HCT116 (cell line): ENCODE measurements at regions not wholly inside any gene's neighbourhood (a gene's known extent, or its start where the extent isn't known, plus 50 kb on each side); places are given as distances from the start of the nearest gene placed in this dataset.

Source experiments
- ATAC-seq: fragments of 200-7000 bp; cut with Tn5 transposase; 2 replicates; pipeline ENCODE4 v1.9.1; 2020; ENCODE audit warnings: mild to moderate bottlenecking, moderate library complexity
- BruUV-seq: library from RNA; stranded (reverse); fragments of 400-500 nt; replicated peaks from 2 replicates; lab custom pipeline; 2021; lab: Mats Ljungman, UMichigan
- CTCF ChIA-PET: fragments of 300-600 bp; sonication (Branson Sonifier 250); formaldehyde crosslinking; loops from one replicate; lab custom pipeline; 2021; ENCODE audit warnings: antibody characterized with exemption; lab: Charles Lee
- POLR2A ChIA-PET: fragments of 300-600, 350-600 bp; sonication (Branson Sonifier 250); formaldehyde crosslinking; loops from one replicate; lab custom pipeline; 2021; ENCODE audit warnings: antibody characterized with exemption; lab: Charles Lee
- RAD21 ChIA-PET, 2 experiments: fragments of 300-600 bp; sonication (Branson Sonifier 250); formaldehyde crosslinking; loops; one replicate each; lab custom pipeline; 2023; ENCODE audit warnings: low total read pairs in 2 of 2; ENCODE audit not compliant: uncharacterized antibody in 2 of 2, unreplicated experiment in 2 of 2, low non-redundant PET in 1 of 2; lab: Charles Lee
- DNase-seq: peaks from one replicate; pipeline ENCODE4 v3.0.0-alpha.2; 2010; ENCODE audit warnings: low read depth, low spot score
- H2AFZ ChIP-seq: fragments of 200-600 bp; shearing (Covaris generic), sonication (generic); 2 replicates; pipeline ENCODE4 v1.6.1; 2017; ENCODE audit warnings: low read depth, mixed run types, mixed read lengths, antibody characterized with exemption, low read length; ENCODE audit not compliant: poor library complexity, severe bottlenecking
- H3K27ac ChIP-seq: 2 replicates; pipeline ENCODE4 v1.5.1; 2012; ENCODE audit warnings: low read depth, low read length
- H3K27me3 ChIP-seq: fragments of 200-600 bp; sonication (generic); 2 replicates; pipeline ENCODE4 v1.6.1; 2016; ENCODE audit warnings: mixed run types, low read length, mixed read lengths; ENCODE audit not compliant: insufficient read depth
- H3K36me3 ChIP-seq, 2 experiments: fragments of 200-500 bp in 1 of 2; fragments of 200-600 bp in 1 of 2; sonication (Bioruptor generic) in 1 of 2; sonication (generic) in 1 of 2; 2 replicates each; pipeline versions ENCODE4 v1.5.1 to v1.6.1; 2014 to 2016; ENCODE audit warnings: low read length in 2 of 2, inconsistent platforms in 1 of 2, mixed read lengths in 1 of 2, mixed run types in 1 of 2; ENCODE audit not compliant: insufficient read depth in 2 of 2, control insufficient read depth in 1 of 2
- H3K4me1 ChIP-seq, 2 experiments: fragments of 200-600 bp in 1 of 2; sonication (generic) in 1 of 2; 2 replicates each; pipeline versions ENCODE4 v1.5.1 to v1.6.1; 2012 to 2017; ENCODE audit warnings: low read length in 2 of 2, inconsistent platforms in 1 of 2, mild to moderate bottlenecking in 1 of 2, mixed read lengths in 1 of 2, mixed run types in 1 of 2, moderate library complexity in 1 of 2; ENCODE audit not compliant: insufficient read depth in 2 of 2, control insufficient read depth in 1 of 2
- H3K4me2 ChIP-seq: fragments of 200-600 bp; sonication (generic); 2 replicates; pipeline ENCODE4 v1.6.1; 2017; ENCODE audit warnings: mixed run types, low read length, mixed read lengths
- H3K4me3 ChIP-seq, 2 experiments: fragments of 200-600 bp in 1 of 2; sonication (generic) in 1 of 2; replicated peaks in 1 of 2; 2 replicates each; pipeline ENCODE4 v1.5.1; 2011 to 2016; ENCODE audit warnings: low read length in 2 of 2, control low read depth in 1 of 2, low read depth in 1 of 2, mild to moderate bottlenecking in 1 of 2, mixed read lengths in 1 of 2, mixed run types in 1 of 2
- H3K79me2 ChIP-seq: fragments of 200-600 bp; sonication (generic); 2 replicates; pipeline ENCODE4 v1.6.1; 2017; ENCODE audit warnings: mild to moderate bottlenecking, mixed run types, low read length, moderate library complexity, mixed read lengths; ENCODE audit not compliant: insufficient read depth
- H3K9ac ChIP-seq: fragments of 200-600 bp; sonication (generic); 2 replicates; pipeline ENCODE4 v1.6.1; 2016; ENCODE audit warnings: low read length, mixed read lengths
- H3K9me2 ChIP-seq: fragments of 200-600 bp; sonication (generic), shearing (Covaris generic); 2 replicates; pipeline ENCODE4 v1.6.1; 2017; ENCODE audit warnings: mixed run types, mild to moderate bottlenecking, moderate library complexity; ENCODE audit not compliant: insufficient read depth
- H3K9me3 ChIP-seq, 2 experiments: fragments of 200-500 bp in 1 of 2; fragments of 200-600 bp in 1 of 2; sonication (Bioruptor generic) in 1 of 2; sonication (generic) in 1 of 2; 2 replicates each; pipeline ENCODE4 v1.6.1; 2014 to 2017; ENCODE audit warnings: low read length in 2 of 2, mixed read lengths in 2 of 2, inconsistent platforms in 1 of 2, low read depth in 1 of 2, mild to moderate bottlenecking in 1 of 2, mixed run types in 1 of 2, moderate library complexity in 1 of 2; ENCODE audit not compliant: control insufficient read depth in 1 of 2, insufficient read depth in 1 of 2
- H4K20me1 ChIP-seq: fragments of 200-600 bp; sonication (generic), shearing (Covaris generic); 2 replicates; pipeline ENCODE4 v1.6.1; 2017; ENCODE audit warnings: mixed run types, mild to moderate bottlenecking, moderate library complexity; ENCODE audit not compliant: insufficient read depth
- ATF3 ChIP-seq: IDR thresholded peaks from 2 replicates; pipeline ENCODE4 v1.6.1; 2012
- CBX3 ChIP-seq: IDR thresholded peaks from 2 replicates; pipeline ENCODE4 v1.6.1; 2012; ENCODE audit warnings: low read depth
- CEBPB ChIP-seq: IDR thresholded peaks from 2 replicates; pipeline ENCODE4 v1.6.1; 2012; ENCODE audit warnings: low read depth
- EGR1 ChIP-seq: IDR thresholded peaks from 2 replicates; pipeline ENCODE4 v1.6.1; 2012; ENCODE audit warnings: low read depth
- ELF1 ChIP-seq: IDR thresholded peaks from 2 replicates; pipeline ENCODE4 v1.6.1; 2012; ENCODE audit warnings: low read depth, borderline replicate concordance
- EZH2 ChIP-seq: fragments of 200-600 bp; sonication (generic); IDR thresholded peaks from 2 replicates; pipeline ENCODE4 v1.6.1; 2017; ENCODE audit warnings: antibody characterized with exemption, mixed run types
- EZH2phosphoT487 ChIP-seq: fragments of 200-600 bp; IDR thresholded peaks from 2 replicates; pipeline ENCODE4 v1.6.1; 2018; ENCODE audit warnings: antibody characterized with exemption, borderline replicate concordance
- FOSL1 ChIP-seq: IDR thresholded peaks from 2 replicates; pipeline ENCODE4 v1.6.1; 2012; ENCODE audit warnings: low read depth
- JUND ChIP-seq: IDR thresholded peaks from 2 replicates; pipeline ENCODE4 v1.6.1; 2012
- POLR2A ChIP-seq: IDR thresholded peaks from 2 replicates; pipeline ENCODE4 v1.7.0; 2011; ENCODE audit warnings: borderline replicate concordance; ENCODE audit not compliant: insufficient read depth, insufficient read length; ENCODE audit errors: extremely low read depth
- POLR2AphosphoS5 ChIP-seq: IDR thresholded peaks from 2 replicates; pipeline ENCODE4 v1.6.1; 2011; ENCODE audit warnings: mild to moderate bottlenecking, low read depth, low read length, moderate library complexity
- RAD21 ChIP-seq: IDR thresholded peaks from 2 replicates; pipeline ENCODE4 v1.6.1; 2012; ENCODE audit warnings: low read depth, mild to moderate bottlenecking
- REST ChIP-seq: IDR thresholded peaks from 2 replicates; pipeline ENCODE4 v1.6.1; 2012; ENCODE audit warnings: low read depth
- SIN3A ChIP-seq: IDR thresholded peaks from 2 replicates; pipeline ENCODE4 v1.6.1; 2012; ENCODE audit warnings: low read depth
- SP1 ChIP-seq: IDR thresholded peaks from 2 replicates; pipeline ENCODE4 v1.6.1; 2012; ENCODE audit warnings: low read depth
- SRF ChIP-seq: IDR thresholded peaks from 2 replicates; pipeline ENCODE4 v1.6.1; 2012; ENCODE audit warnings: low read depth
- YY1 ChIP-seq: IDR thresholded peaks from 2 replicates; pipeline ENCODE4 v1.6.1; 2011; ENCODE audit warnings: low read length, low read depth, moderate library complexity, mild to moderate bottlenecking; ENCODE audit not compliant: insufficient replicate concordance; ENCODE audit errors: extremely low read depth
- ZBTB33 ChIP-seq: IDR thresholded peaks from 2 replicates; pipeline ENCODE4 v1.6.1; 2011; ENCODE audit warnings: mild to moderate bottlenecking, low read length, moderate library complexity; ENCODE audit not compliant: insufficient replicate concordance; ENCODE audit errors: extremely low read depth
- ZFX ChIP-seq: fragments of 450-650 bp; IDR thresholded peaks from 2 replicates; pipeline ENCODE4 v1.6.1; 2017
- ZNF274 ChIP-seq: fragments of 200-500 bp; sonication (Bioruptor generic); IDR thresholded peaks from 2 replicates; pipeline ENCODE4 v1.6.1; 2014; ENCODE audit warnings: mild to moderate bottlenecking, low read depth, low read length, inconsistent platforms
- intact Hi-C: fragments of 100-400 bp; cut with micrococcal nuclease; formaldehyde crosslinking; loops from 2 replicates; pipeline ENCODE4 v1.10.0; 2022

GRCh38 chr16:17037499-17037898 lies 433.3 kb downstream of the XYLT1 start:
- no peaks in the 10 kb centered on the region for H4K20me1 ChIP-seq
- H3K4me2 ChIP-seq = no peak overlapping the region
- H3K9me2 ChIP-seq = no peaks in the 10 kb centered on the region
- H3K9ac ChIP-seq = no peak overlapping the region
- no peak for ATAC-seq
- H3K36me3 ChIP-seq = no peaks in the 10 kb centered on the region
- intact Hi-C loops = no loop called here
- TF ChIP-seq SRF = no peak
- TF ChIP-seq SIN3A = no peak
- no peak for TF ChIP-seq EZH2phosphoT487
- no peak for TF ChIP-seq ATF3
- no peak for TF ChIP-seq JUND
- no peak for TF ChIP-seq CBX3
- no peak for TF ChIP-seq ZFX
- TF ChIP-seq RAD21 = no peak
- no peak for TF ChIP-seq YY1
- TF ChIP-seq CEBPB = no peak
- TF ChIP-seq ZBTB33 = no peak
- no peak for TF ChIP-seq POLR2A
- TF ChIP-seq ZNF274 = no peak
- no peak for TF ChIP-seq ELF1
- no peak for TF ChIP-seq EGR1
- no peak for TF ChIP-seq EZH2
- no peak for TF ChIP-seq REST
- TF ChIP-seq SP1 = no peak
- no peak for TF ChIP-seq POLR2AphosphoS5
- TF ChIP-seq FOSL1 = no peak
- ChIA-PET RAD21 (no interaction called here), POLR2A (no interaction called here), CTCF (no interaction called here)
- no peaks in the 10 kb centered on the region for H3K79me2 ChIP-seq
- no peaks in the 10 kb centered on the region for H3K4me1 ChIP-seq
- H3K9me3 ChIP-seq = no peaks in the 10 kb centered on the region
- no peak overlapping the region for H3K27ac ChIP-seq
- H3K4me3 ChIP-seq = no peak overlapping the region
- DNase-seq = no peak
- H2AFZ ChIP-seq = no peak overlapping the region
- peaks cover 20% of the 10 kb centered on the region for H3K27me3 ChIP-seq
- no TSS peak for BruUV-seq
